GM18507 (cell line): ENCODE measurements at regions not wholly inside any gene's neighbourhood (a gene's known extent, or its start where the extent isn't known, plus 50 kb on each side); places are given as distances from the start of the nearest gene placed in this dataset.

Experiments
- DNase-seq: peaks from one replicate; pipeline ENCODE4 v3.0.0; 2011; ENCODE audit warnings: low read depth; ENCODE audit not compliant: insufficient read length; ENCODE audit errors: extremely low spot score
- FAIRE-seq: peaks from 2 replicates; lab custom pipeline; 2011; peaks lifted over from hg19 to GRCh38; lab: Jason Lieb, UNC

GRCh38 chr11:115687934-115688333, 183.7 kb upstream of the CADM1 start:
- no peak for DNase-seq

GRCh38 chr11:115684699-115685098, 180.5 kb upstream of the CADM1 start:
- DNase-seq (no peak), FAIRE-seq (no peak)

More at GRCh38 chr11:115687934-115688333, 183.7 kb upstream of the CADM1 start:
- FAIRE-seq: no peak

- no peak for FAIRE-seq
- DNase-seq: no peak
Observed at GRCh38 chr11:115684135-115684534, 179.9 kb upstream of the CADM1 start.

- FAIRE-seq: no peak
- DNase-seq: no peak
Observed at GRCh38 chr11:115682888-115683287, 178.7 kb upstream of the CADM1 start.

GRCh38 chr11:115682101-115682500, 177.9 kb upstream of the CADM1 start:
- no peak for FAIRE-seq
- DNase-seq: no peak

GRCh38 chr11:115679945-115680344, 175.7 kb upstream of the CADM1 start:
- FAIRE-seq: no peak
- DNase-seq: no peak

- FAIRE-seq (no peak), DNase-seq (no peak)
Observed at GRCh38 chr11:115678942-115679341, 174.7 kb upstream of the CADM1 start.

GRCh38 chr11:115677190-115677589, 173.0 kb upstream of the CADM1 start:
- DNase-seq: no peak
- FAIRE-seq: no peak

- no peak for DNase-seq
- FAIRE-seq: no peak
Observed at GRCh38 chr11:115676768-115677167, 172.6 kb upstream of the CADM1 start.

- FAIRE-seq: no peak
- no peak for DNase-seq
Observed at GRCh38 chr11:115676206-115676605, 172.0 kb upstream of the CADM1 start.

- FAIRE-seq (no peak), DNase-seq (no peak)
Observed at GRCh38 chr11:115674937-115675544, 170.8 kb upstream of the CADM1 start.

GRCh38 chr11:115674176-115674936, 170.1 kb upstream of the CADM1 start:
- DNase-seq: no peak
- FAIRE-seq: no peak

- DNase-seq (no peak), FAIRE-seq (no peak)
Observed at GRCh38 chr11:115673720-115674119, 169.5 kb upstream of the CADM1 start.

- FAIRE-seq (no peak), DNase-seq (no peak)
Observed at GRCh38 chr11:115672999-115673411, 168.8 kb upstream of the CADM1 start.

- FAIRE-seq: no peak
- DNase-seq: no peak
Observed at GRCh38 chr11:115672412-115672811, 168.2 kb upstream of the CADM1 start.

GRCh38 chr11:115670538-115671205, 166.5 kb upstream of the CADM1 start:
- FAIRE-seq (no peak), DNase-seq (no peak)

- FAIRE-seq (no peak), DNase-seq (no peak)
Observed at GRCh38 chr11:115665958-115666357, 161.7 kb upstream of the CADM1 start.

- FAIRE-seq (no peak), DNase-seq (no peak)
Observed at GRCh38 chr11:115665175-115665821, 161.1 kb upstream of the CADM1 start.

GRCh38 chr11:115664313-115664712, 160.1 kb upstream of the CADM1 start:
- no peak for DNase-seq
- FAIRE-seq: no peak

GRCh38 chr11:115663790-115664189, 159.6 kb upstream of the CADM1 start:
- DNase-seq (no peak), FAIRE-seq (no peak)
